ENCODE measurements at regions not wholly inside any gene's neighbourhood (a gene's known extent, or its start where the extent isn't known, plus 50 kb on each side); places are given as distances from the start of the nearest gene placed in this dataset.

- TF ChIP-seq CTCF (conservative IDR thresholded peaks at IDR 0.05; ENCODE audit: low read depth, low read length) (no peak), EZH2 (IDR thresholded peaks at IDR 0.05; ENCODE audit: borderline replicate concordance, low read depth, low read length, poor library complexity, severe bottlenecking) (no peak)
Observed at GRCh38 chrX:137353404-137353803, 212.5 kb upstream of the ZIC3 start.

All from A673 (cell line).